ENCODE measurements at regions not wholly inside any gene's neighbourhood (a gene's known extent, or its start where the extent isn't known, plus 50 kb on each side); places are given as distances from the start of the nearest gene placed in this dataset.

DNA sequence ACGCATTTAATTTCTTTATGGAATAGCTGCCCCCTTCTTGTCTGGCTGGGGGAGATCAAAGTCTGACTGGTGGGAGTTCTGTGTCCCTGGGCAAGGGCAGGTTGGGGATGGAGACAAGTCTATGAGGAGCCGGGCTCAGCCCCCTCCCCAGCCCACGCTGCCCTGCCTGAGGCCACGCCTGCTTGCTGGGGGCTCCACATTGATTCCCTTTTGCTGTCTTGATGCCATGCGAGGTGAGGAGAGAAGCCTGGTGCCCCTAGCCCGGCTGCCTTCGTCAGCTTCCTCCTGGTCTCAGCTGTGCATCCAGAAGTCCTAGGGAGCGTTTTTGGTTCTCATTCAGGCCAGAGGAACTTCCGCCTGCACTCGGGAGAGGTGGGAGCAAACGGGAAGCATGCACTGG is 247.9 kb downstream of the NDUFA10 start (continued):
- TF ChIP-seq, protein P1, sequence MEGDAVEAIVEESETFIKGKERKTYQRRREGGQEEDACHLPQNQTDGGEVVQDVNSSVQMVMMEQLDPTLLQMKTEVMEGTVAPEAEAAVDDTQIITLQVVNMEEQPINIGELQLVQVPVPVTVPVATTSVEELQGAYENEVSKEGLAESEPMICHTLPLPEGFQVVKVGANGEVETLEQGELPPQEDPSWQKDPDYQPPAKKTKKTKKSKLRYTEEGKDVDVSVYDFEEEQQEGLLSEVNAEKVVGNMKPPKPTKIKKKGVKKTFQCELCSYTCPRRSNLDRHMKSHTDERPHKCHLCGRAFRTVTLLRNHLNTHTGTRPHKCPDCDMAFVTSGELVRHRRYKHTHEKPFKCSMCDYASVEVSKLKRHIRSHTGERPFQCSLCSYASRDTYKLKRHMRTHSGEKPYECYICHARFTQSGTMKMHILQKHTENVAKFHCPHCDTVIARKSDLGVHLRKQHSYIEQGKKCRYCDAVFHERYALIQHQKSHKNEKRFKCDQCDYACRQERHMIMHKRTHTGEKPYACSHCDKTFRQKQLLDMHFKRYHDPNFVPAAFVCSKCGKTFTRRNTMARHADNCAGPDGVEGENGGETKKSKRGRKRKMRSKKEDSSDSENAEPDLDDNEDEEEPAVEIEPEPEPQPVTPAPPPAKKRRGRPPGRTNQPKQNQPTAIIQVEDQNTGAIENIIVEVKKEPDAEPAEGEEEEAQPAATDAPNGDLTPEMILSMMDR (IDR thresholded peaks at IDR 0.05 in 2 of 3, conservative IDR thresholded peaks at IDR 0.05 in 1 of 3; ENCODE audit: control insufficient read depth in 2 of 3, extremely low read depth in 1 of 3, insufficient read depth in 1 of 3, low read depth in 3 of 3, low read length in 3 of 3): no peak
- no peak for TF ChIP-seq MEF2B (IDR thresholded peaks at IDR 0.05; ENCODE audit: partially characterized antibody, poor library complexity, severe bottlenecking)
- TF ChIP-seq, protein P2, sequence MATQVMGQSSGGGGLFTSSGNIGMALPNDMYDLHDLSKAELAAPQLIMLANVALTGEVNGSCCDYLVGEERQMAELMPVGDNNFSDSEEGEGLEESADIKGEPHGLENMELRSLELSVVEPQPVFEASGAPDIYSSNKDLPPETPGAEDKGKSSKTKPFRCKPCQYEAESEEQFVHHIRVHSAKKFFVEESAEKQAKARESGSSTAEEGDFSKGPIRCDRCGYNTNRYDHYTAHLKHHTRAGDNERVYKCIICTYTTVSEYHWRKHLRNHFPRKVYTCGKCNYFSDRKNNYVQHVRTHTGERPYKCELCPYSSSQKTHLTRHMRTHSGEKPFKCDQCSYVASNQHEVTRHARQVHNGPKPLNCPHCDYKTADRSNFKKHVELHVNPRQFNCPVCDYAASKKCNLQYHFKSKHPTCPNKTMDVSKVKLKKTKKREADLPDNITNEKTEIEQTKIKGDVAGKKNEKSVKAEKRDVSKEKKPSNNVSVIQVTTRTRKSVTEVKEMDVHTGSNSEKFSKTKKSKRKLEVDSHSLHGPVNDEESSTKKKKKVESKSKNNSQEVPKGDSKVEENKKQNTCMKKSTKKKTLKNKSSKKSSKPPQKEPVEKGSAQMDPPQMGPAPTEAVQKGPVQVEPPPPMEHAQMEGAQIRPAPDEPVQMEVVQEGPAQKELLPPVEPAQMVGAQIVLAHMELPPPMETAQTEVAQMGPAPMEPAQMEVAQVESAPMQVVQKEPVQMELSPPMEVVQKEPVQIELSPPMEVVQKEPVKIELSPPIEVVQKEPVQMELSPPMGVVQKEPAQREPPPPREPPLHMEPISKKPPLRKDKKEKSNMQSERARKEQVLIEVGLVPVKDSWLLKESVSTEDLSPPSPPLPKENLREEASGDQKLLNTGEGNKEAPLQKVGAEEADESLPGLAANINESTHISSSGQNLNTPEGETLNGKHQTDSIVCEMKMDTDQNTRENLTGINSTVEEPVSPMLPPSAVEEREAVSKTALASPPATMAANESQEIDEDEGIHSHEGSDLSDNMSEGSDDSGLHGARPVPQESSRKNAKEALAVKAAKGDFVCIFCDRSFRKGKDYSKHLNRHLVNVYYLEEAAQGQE (IDR thresholded peaks at IDR 0.05; ENCODE audit: low read depth, low read length): no peak
- no peak for TF ChIP-seq USF2 (IDR thresholded peaks at IDR 0.05; ENCODE audit: borderline replicate concordance, low read depth, low read length)

DNA sequence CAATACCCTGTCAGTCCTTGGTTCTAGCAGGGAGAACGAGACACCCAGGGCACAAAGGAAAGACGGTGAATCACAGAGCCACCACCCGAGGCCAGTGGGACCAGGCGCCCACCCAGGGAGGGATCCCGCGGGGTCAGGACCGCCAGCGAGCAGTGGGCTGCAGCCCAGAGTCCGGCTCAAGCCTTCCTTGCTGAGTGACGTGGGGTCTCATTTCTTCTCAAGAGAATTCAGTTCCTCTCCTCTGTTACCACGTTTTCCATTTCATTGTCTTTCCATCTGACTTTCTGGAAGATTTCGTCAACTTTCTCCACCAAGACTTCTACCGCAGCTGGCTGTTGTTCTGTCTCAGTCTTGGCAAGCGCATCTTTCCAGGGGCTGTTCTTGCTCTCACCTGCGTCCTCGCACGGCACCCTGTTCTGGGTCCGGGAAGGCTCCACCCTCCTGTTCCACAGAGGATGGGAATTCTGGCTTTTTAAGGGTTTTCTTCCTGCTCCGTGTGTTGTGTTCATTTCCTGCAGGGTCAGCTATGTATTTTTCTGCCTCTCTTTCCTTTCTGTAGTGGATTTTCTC is 248.6 kb downstream of the NDUFA10 start:
- Histone ChIP-seq H3K9me3 (replicated peaks; ENCODE audit: control insufficient read depth, insufficient read depth, low read length) (no peaks in the 10 kb centered on the region; the same call in 2 of the 3 replicates), H3K36me3 (ENCODE audit: control insufficient read depth in 2 of 2, insufficient read depth in 2 of 2, low read length in 1 of 2) (no peaks in the 10 kb centered on the region), H3K4me2 (ENCODE audit: control insufficient read depth, insufficient read depth) (no peak overlapping the region), H3K4me3 (no peak overlapping the region), H2AFZ (ENCODE audit: control insufficient read depth, low read depth, low read length) (no peak overlapping the region), H3K27me3 (replicated peaks in 1 of 2; ENCODE audit: control insufficient read depth in 2 of 2, insufficient read depth in 2 of 2, low read length in 1 of 2) (no peaks in the 10 kb centered on the region; a peak in 1 of 4 replicates), H3K9ac (ENCODE audit: control insufficient read depth, insufficient read depth, low read length) (no peak overlapping the region), H3K4me1 (ENCODE audit: control insufficient read depth, insufficient read depth, low read length) (no peaks in the 10 kb centered on the region), H4K20me1 (ENCODE audit: control insufficient read depth, insufficient read depth) (no peaks in the 10 kb centered on the region), H3K79me2 (ENCODE audit: control insufficient read depth, insufficient read depth, low read length) (no peaks in the 10 kb centered on the region), H3K27ac (ENCODE audit: control insufficient read depth, insufficient read depth) (no peak overlapping the region)
- ATAC-seq (no peak), FAIRE-seq (no peak), DNase-seq (ENCODE audit: low read depth, low spot score) (no peak)
- POLR2A ChIA-PET: no interaction called here
- CTCF ChIA-PET: no interaction called here
- RAD21 ChIA-PET (ENCODE audit: unreplicated experiment): no interaction called here
- no TSS peak for BruUV-seq (replicated peaks)
- in situ Hi-C loops (cut with MboI) (no loop called here), intact Hi-C loops (cut with micrococcal nuclease; ENCODE audit: unreplicated experiment) (no loop called here)
- TF ChIP-seq NFIC (IDR thresholded peaks at IDR 0.05; ENCODE audit: low read depth, low read length): no peak
- TF ChIP-seq EED (IDR thresholded peaks at IDR 0.05; ENCODE audit: low read depth): no peak
- TF ChIP-seq TAF1 (IDR thresholded peaks at IDR 0.05; ENCODE audit: borderline replicate concordance, low read depth, low read length): no peak
- no peak for TF ChIP-seq ESRRA (IDR thresholded peaks at IDR 0.05; ENCODE audit: low read length)
- TF ChIP-seq EP300 (IDR thresholded peaks at IDR 0.05; ENCODE audit: borderline replicate concordance in 1 of 2, control insufficient read depth in 1 of 2, low read depth in 2 of 2, low read length in 2 of 2): no peak
- no peak for TF ChIP-seq RUNX3 (IDR thresholded peaks at IDR 0.05; ENCODE audit: low read length)
- no peak for TF ChIP-seq ZSCAN29 (IDR thresholded peaks at IDR 0.05)
- no peak for TF ChIP-seq NFXL1 (IDR thresholded peaks at IDR 0.05; ENCODE audit: borderline replicate concordance)
- no peak for TF ChIP-seq TCF12 (IDR thresholded peaks at IDR 0.05; ENCODE audit: low read depth, low read length)
- TF ChIP-seq POU2F2 (IDR thresholded peaks at IDR 0.05; ENCODE audit: borderline replicate concordance, low read depth, low read length): no peak
- no peak for TF ChIP-seq PKNOX1 (IDR thresholded peaks at IDR 0.05)
- 44% methylated on average over 19 of the region's 19 CpGs for WGBS (ENCODE audit: insufficient coverage, insufficient replicate concordance, low lambda C conversion rate, missing lambda C conversion rate)
- SMC1A ChIA-PET (ENCODE audit: uncharacterized antibody, unreplicated experiment): no interaction called here

Measured in GM12878 (cell line).